CD4-positive, alpha-beta T cell (primary cell): ENCODE measurements at regions not wholly inside any gene's neighbourhood (a gene's known extent, or its start where the extent isn't known, plus 50 kb on each side); places are given as distances from the start of the nearest gene placed in this dataset.
A peak's percentile ranks its signal among the peaks of the same experiment; 100 is the strongest.

Experiments used
- ATAC-seq: fragments of 200-7000 bp; cut with Tn5 transposase; one replicate; pipeline ENCODE4 v1.10.0; 2022; ENCODE audit warnings: mild to moderate bottlenecking; ENCODE audit not compliant: poor library complexity
- CTCF ChIA-PET: fragments of 350-600 bp; sonication (Branson Sonifier 250); formaldehyde crosslinking; loops from one replicate; lab custom pipeline; 2021; ENCODE audit warnings: antibody characterized with exemption, inconsistent platforms; lab: Charles Lee
- POLR2A ChIA-PET: fragments of 350-600 bp; sonication (Branson Sonifier 250); formaldehyde crosslinking; loops from one replicate; lab custom pipeline; 2021; ENCODE audit warnings: antibody characterized with exemption, inconsistent platforms; lab: Charles Lee
- DNase-seq, 14 experiments: peaks; one replicate each; pipeline ENCODE4 v3.0.0-alpha.2; 2013 to 2020; ENCODE audit warnings: mixed read lengths in 2 of 14
- H3K27ac ChIP-seq, 2 donors: one replicate each; pipeline versions ENCODE4 v1.5.1 to v1.7.0; 2013; ENCODE audit warnings: low read length in 2 of 2, low read depth in 1 of 2, mild to moderate bottlenecking in 1 of 2
- H3K27me3 ChIP-seq, 2 experiments: 1 replicate in 1 of 2; 2 replicates in 1 of 2; pipeline versions ENCODE4 v1.6.1 to v1.7.0; 2013; ENCODE audit warnings: low read length in 2 of 2, control low read depth in 1 of 2, mild to moderate bottlenecking in 1 of 2, moderate library complexity in 1 of 2; ENCODE audit not compliant: insufficient read depth in 2 of 2, control insufficient read depth in 1 of 2
- H3K36me3 ChIP-seq: one replicate; pipeline ENCODE4 v1.6.1; 2013; ENCODE audit warnings: low read length, control low read depth; ENCODE audit not compliant: insufficient read depth
- H3K4me1 ChIP-seq: one replicate; pipeline ENCODE4 v1.6.1; 2013; ENCODE audit warnings: low read length, control low read depth; ENCODE audit not compliant: insufficient read depth
- H3K4me3 ChIP-seq: one replicate; pipeline ENCODE4 v1.5.1; 2013; ENCODE audit warnings: mild to moderate bottlenecking, low read length, moderate library complexity
- H3K9me3 ChIP-seq, 2 experiments: 1 replicate in 1 of 2; 2 replicates in 1 of 2; pipeline versions ENCODE4 v1.6.1 to v1.7.0; 2013; ENCODE audit warnings: low read length in 2 of 2, mild to moderate bottlenecking in 2 of 2, control low read depth in 1 of 2, moderate library complexity in 1 of 2; ENCODE audit not compliant: control insufficient read depth in 1 of 2, insufficient read depth in 1 of 2
- H3K27ac Mint-ChIP-seq: one replicate; pipeline ENCODE4 v1.8.0; 2020; ENCODE audit warnings: mixed read lengths
- H3K27me3 Mint-ChIP-seq: one replicate; pipeline ENCODE4 v1.8.0; 2021; ENCODE audit warnings: mixed read lengths
- H3K36me3 Mint-ChIP-seq: one replicate; pipeline ENCODE4 v1.8.0; 2021; ENCODE audit warnings: low read depth, mixed read lengths
- H3K4me1 Mint-ChIP-seq: one replicate; pipeline ENCODE4 v1.8.0; 2021; ENCODE audit warnings: low read depth, mixed read lengths
- H3K4me3 Mint-ChIP-seq: one replicate; pipeline ENCODE4 v1.8.0; 2020; ENCODE audit warnings: mild to moderate bottlenecking, mixed read lengths
- H3K9me3 Mint-ChIP-seq: one replicate; pipeline ENCODE4 v1.8.0; 2020; ENCODE audit warnings: mixed read lengths
- CTCF ChIP-seq: fragments of 200-600 bp; IDR thresholded peaks from one replicate; pipeline ENCODE4 v1.8.0; 2022; ENCODE audit warnings: antibody characterized with exemption, mild to moderate bottlenecking
- intact Hi-C, 2 experiments: fragments of 100-400 bp; cut with DNase I in 1 of 2; cut with micrococcal nuclease in 1 of 2; formaldehyde crosslinking; loops; one replicate each; pipeline versions ENCODE4 v1.15.1 to v1.9.0; 2023 to 2025; cut with DNase I, micrococcal nuclease

- ChIA-PET CTCF (no interaction called here), POLR2A (no interaction called here)
- Mint-ChIP-seq H3K36me3 (no peaks in the 10 kb centered on the region), H3K9me3 (no peaks in the 10 kb centered on the region), H3K27ac (no peak overlapping the region), H3K27me3 (peaks cover 6% of the 10 kb centered on the region), H3K4me3 (no peak overlapping the region), H3K4me1 (no peaks in the 10 kb centered on the region)
- no peak for TF ChIP-seq CTCF
- H3K36me3 ChIP-seq: no peaks in the 10 kb centered on the region
- H3K4me1 ChIP-seq: no peaks in the 10 kb centered on the region
- no peak overlapping the region for H3K27ac ChIP-seq
- intact Hi-C loops: no loop called here
- H3K9me3 ChIP-seq: no peaks in the 10 kb centered on the region
- ATAC-seq: no peak
- no peak for DNase-seq
- H3K4me3 ChIP-seq: no peak overlapping the region
- H3K27me3 ChIP-seq: no peaks in the 10 kb centered on the region
These were observed 64.8 kb upstream of the LOXL4 start for GRCh38 chr10:98332623-98333269.

- H3K4me1 ChIP-seq: no peaks in the 10 kb centered on the region
- ATAC-seq: no peak
- H3K27me3 Mint-ChIP-seq: peaks cover 1% of the 10 kb centered on the region
These were observed 63.9 kb upstream of the LOXL4 start for GRCh38 chr10:98331885-98332284.

GRCh38 chr10:98330987-98331386 is 63.0 kb upstream of the LOXL4 start:
- TF ChIP-seq CTCF: no peak
- Mint-ChIP-seq H3K27ac (no peak overlapping the region), H3K4me1 (no peaks in the 10 kb centered on the region), H3K27me3 (peaks cover 9% of the 10 kb centered on the region), H3K36me3 (no peaks in the 10 kb centered on the region), H3K4me3 (no peak overlapping the region), H3K9me3 (no peaks in the 10 kb centered on the region)
- POLR2A ChIA-PET: no interaction called here
- Histone ChIP-seq H3K9me3 (no peaks in the 10 kb centered on the region), H3K27me3 (no peaks in the 10 kb centered on the region), H3K36me3 (no peaks in the 10 kb centered on the region), H3K4me3 (no peak overlapping the region), H3K4me1 (no peaks in the 10 kb centered on the region), H3K27ac (no peak overlapping the region)
- CTCF ChIA-PET: no interaction called here
- intact Hi-C loops: no loop called here
- no peak for DNase-seq
- no peak for ATAC-seq

More at GRCh38 chr10:98331885-98332284, 63.9 kb upstream of the LOXL4 start:
- no peaks in the 10 kb centered on the region for H3K9me3 Mint-ChIP-seq
- H3K4me3 ChIP-seq: no peak overlapping the region
- POLR2A ChIA-PET: no interaction called here
- no peaks in the 10 kb centered on the region for H3K36me3 Mint-ChIP-seq
- no peaks in the 10 kb centered on the region for H3K9me3 ChIP-seq
- H3K4me3 Mint-ChIP-seq: no peak overlapping the region
- no peak overlapping the region for H3K27ac ChIP-seq
- DNase-seq: peak in 3 of 14 experiments; percentile 23 to 29 (median 24)
- no peaks in the 10 kb centered on the region for H3K36me3 ChIP-seq
- intact Hi-C loops: no loop called here
- TF ChIP-seq CTCF: no peak
- H3K27me3 ChIP-seq: no peaks in the 10 kb centered on the region
- CTCF ChIA-PET: no interaction called here
- H3K4me1 Mint-ChIP-seq: no peaks in the 10 kb centered on the region
- no peak overlapping the region for H3K27ac Mint-ChIP-seq
